BJ (cell line): ENCODE measurements at regions not wholly inside any gene's neighbourhood (a gene's known extent, or its start where the extent isn't known, plus 50 kb on each side); places are given as distances from the start of the nearest gene placed in this dataset.

ENCODE experiments used
- CTCF ChIA-PET: fragments of 350-600 bp; formaldehyde crosslinking; extraction: SDS; loops from one replicate; lab custom pipeline; 2021; ENCODE audit warnings: antibody characterized with exemption, inconsistent platforms; lab: Yijun Ruan, JAX
- POLR2A ChIA-PET: fragments of 300-600 bp; sonication (Branson Sonifier 250); formaldehyde crosslinking; extraction: SDS; loops from one replicate; lab custom pipeline; 2021; ENCODE audit warnings: antibody characterized with exemption; lab: Charles Lee
- DNase-seq: peaks from one replicate; pipeline ENCODE4 v3.0.0-alpha.2; 2011; ENCODE audit warnings: low read depth
- H3K27me3 ChIP-seq: 2 replicates; pipeline ENCODE4 v1.6.0; 2011; ENCODE audit warnings: low read length; ENCODE audit not compliant: control insufficient read depth, insufficient read depth
- H3K36me3 ChIP-seq: 2 replicates; pipeline ENCODE4 v1.5.1; 2011; ENCODE audit warnings: low read length; ENCODE audit not compliant: control insufficient read depth, insufficient read depth
- H3K4me3 ChIP-seq: 2 replicates; pipeline ENCODE4 v1.5.1; 2011; ENCODE audit warnings: low read depth, mild to moderate bottlenecking, control low read depth, low read length
- CTCF ChIP-seq: IDR thresholded peaks from 2 replicates; pipeline ENCODE4 v1.5.1; 2011; ENCODE audit warnings: low read depth, mild to moderate bottlenecking, control low read depth, inconsistent platforms, low read length, moderate library complexity; ENCODE audit not compliant: insufficient read depth

DNA sequence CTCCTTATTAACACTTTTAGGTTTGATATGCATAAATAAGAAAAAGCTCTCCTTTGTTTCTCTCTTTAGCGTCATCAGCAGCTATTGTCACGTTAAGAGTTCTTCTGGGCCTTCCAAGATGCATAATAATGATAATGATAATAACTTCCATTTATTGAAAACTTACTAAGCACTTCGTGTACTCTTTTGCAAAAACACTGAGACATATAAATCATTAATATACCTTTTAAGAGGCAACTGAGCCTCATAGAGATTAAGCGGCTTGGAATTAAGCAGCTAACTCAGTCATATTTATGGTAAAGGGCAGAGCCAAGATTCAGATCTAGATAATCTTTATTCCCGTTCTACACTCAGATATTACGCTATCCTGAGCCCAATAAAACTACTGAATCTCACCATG lies 1105.1 kb downstream of the OLFM4 start:
- POLR2A ChIA-PET, result no interaction called here
- TF ChIP-seq CTCF, result no peak
- CTCF ChIA-PET, result no interaction called here

DNA sequence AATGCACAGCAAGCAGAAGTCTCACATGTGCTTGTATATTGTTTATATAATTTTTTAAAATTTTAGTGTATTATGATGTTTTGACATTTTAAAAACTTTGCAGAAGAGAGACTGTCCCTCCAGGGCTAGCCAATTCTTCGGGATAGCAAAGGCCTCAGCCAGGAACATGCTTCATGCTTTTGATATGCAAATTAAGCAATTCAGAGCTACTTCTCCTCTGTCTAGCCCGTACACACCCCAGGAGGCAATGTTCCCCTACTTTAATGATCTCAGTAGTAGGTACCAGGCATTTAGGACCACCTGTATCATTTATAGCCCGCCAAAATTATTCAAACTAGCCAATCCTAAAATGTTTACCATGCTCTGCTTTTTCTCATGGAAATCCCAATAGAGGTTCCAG lies 1116.2 kb downstream of the OLFM4 start:
- POLR2A ChIA-PET, result no interaction called here
- no peaks in the 10 kb centered on the region for H3K36me3 ChIP-seq
- H3K27me3 ChIP-seq, result no peaks in the 10 kb centered on the region
- DNase-seq, result no peak
- no peak for TF ChIP-seq CTCF
- H3K4me3 ChIP-seq, result no peak overlapping the region
- CTCF ChIA-PET, result no interaction called here

More for the DNA sequence above, 1105.1 kb downstream of the OLFM4 start:
- Histone ChIP-seq H3K36me3 (no peaks in the 10 kb centered on the region), H3K27me3 (no peaks in the 10 kb centered on the region), H3K4me3 (no peak overlapping the region)
- no peak for DNase-seq

DNA sequence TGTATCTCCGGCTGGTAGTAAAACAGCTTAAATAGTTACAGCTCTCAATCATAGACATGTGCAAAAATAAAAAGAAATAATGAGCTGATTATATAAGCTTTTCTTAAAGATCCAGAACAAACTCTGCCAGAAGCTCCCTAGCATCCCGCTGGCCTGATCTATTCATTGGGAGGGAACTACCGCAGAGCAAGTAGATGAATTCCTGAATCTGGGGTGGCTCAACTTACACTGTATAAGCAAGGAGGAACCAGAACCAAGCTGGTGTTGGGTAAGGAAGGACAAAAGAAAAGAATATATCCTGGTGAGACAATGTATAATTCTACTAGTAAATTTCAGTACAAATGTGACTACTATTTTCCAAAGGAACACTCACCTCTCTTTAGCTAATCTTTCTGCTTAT lies 1122.2 kb downstream of the OLFM4 start:
- CTCF ChIA-PET, result interaction anchor here (0.6 kb wide), 1 partner anchor 1730 kb away, joined by 3 read pairs; no protein-coding TSS in a partner anchor
- Histone ChIP-seq H3K27me3 (no peaks in the 10 kb centered on the region), H3K36me3 (no peaks in the 10 kb centered on the region), H3K4me3 (no peak overlapping the region)
- no peak for DNase-seq
- TF ChIP-seq CTCF, result no peak
- POLR2A ChIA-PET, result no interaction called here

DNA sequence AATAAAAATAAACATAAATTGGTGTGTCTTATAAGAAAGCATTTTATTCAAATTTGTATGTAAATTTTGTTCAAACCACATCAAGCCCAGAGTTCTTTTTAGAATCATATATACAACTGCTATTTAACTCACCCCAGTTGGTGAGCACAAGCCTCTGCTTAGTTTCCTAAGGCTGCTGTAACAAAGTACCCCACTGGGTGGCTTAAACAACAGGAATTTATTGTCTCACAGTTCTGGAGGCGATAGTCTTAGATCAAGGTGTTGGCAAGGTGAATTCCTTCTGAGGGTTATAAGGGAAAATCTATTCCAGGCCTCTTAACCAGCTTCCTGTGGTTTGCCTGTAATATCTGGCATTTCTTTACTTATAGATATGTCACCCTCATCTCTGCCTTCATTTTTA lies 1133.5 kb downstream of the OLFM4 start:
- no peaks in the 10 kb centered on the region for H3K27me3 ChIP-seq
- CTCF ChIA-PET, result interaction anchor here (0.6 kb wide), 1 partner anchor 529 kb away, joined by 3 read pairs; no protein-coding TSS in a partner anchor

DNA sequence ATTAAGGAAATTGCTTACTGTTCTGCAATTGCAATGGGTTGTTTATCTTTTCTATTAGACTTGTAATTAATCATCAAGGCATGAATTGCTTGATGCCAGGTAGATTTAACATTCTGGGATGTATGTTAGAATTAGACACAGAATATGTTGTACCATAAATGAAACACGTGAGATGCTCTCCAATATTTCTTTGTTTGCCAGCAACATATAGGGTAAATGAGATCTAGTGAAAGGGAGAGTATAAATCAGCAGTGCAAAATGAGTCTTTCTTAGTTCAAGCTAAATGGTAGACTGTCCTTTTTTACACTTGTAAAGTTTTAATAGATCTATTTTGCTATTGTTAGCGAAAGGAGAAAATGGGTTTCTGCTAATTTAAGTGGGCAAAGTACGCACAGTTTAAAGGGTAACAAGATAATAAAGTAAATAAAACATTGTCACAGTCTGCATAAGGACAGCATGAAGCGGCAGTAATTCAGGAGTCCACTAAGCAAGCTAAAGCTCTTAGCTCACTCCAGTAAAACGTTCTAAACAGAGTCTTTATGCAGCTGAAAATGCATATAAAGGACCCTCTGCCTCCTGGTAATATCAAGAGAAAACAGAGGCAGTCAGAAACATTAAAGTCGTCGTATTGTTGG lies 1137.1 kb downstream of the OLFM4 start:
- no peak overlapping the region for H3K4me3 ChIP-seq
- no peak for TF ChIP-seq CTCF
- H3K27me3 ChIP-seq, result no peaks in the 10 kb centered on the region
- ChIA-PET POLR2A (no interaction called here), CTCF (no interaction called here)
- no peak for DNase-seq
- no peaks in the 10 kb centered on the region for H3K36me3 ChIP-seq

More for the DNA sequence above, 1133.5 kb downstream of the OLFM4 start:
- TF ChIP-seq CTCF, result no peak
- Histone ChIP-seq H3K4me3 (no peak overlapping the region), H3K36me3 (no peaks in the 10 kb centered on the region)
- POLR2A ChIA-PET, result no interaction called here
- DNase-seq, result no peak
